ENCODE measurements at regions not wholly inside any gene's neighbourhood (a gene's known extent, or its start where the extent isn't known, plus 50 kb on each side); places are given as distances from the start of the nearest gene placed in this dataset.

- peaks cover 12% of the 10 kb centered on the region for H3K4me1 ChIP-seq (ENCODE audit: control insufficient read depth, insufficient read depth, low read length)
- no peaks in the 10 kb centered on the region for H3K36me3 ChIP-seq (ENCODE audit: control insufficient read depth in 2 of 2, insufficient read depth in 1 of 2, low read length in 2 of 2)
- H3K9me3 ChIP-seq (ENCODE audit: control insufficient read depth, insufficient read depth, low read depth, low read length): no peaks in the 10 kb centered on the region
- peak overlapping the region; percentile 84 for H3K27ac ChIP-seq (ENCODE audit: extremely low read depth, low read depth, low read length)
- ChIA-PET CTCF (interaction anchor here (0.6 to 2.3 kb wide), 6 partner anchors 10 to 687 kb away, joined by 3 to 7 read pairs (median 4); no protein-coding TSS in a partner anchor), POLR2A (interaction anchor here (0.5 to 2.3 kb wide), 5 partner anchors 11 to 469 kb away, joined by 3 to 12 read pairs (median 6); partner anchors contain the start of genes VDAC2 and ZNF503)
- H3K4me3 ChIP-seq (ENCODE audit: low read depth, low read length): peak overlapping the region; percentile 44
- TF ChIP-seq ZNF26 (tag by site-specific recombination; IDR thresholded peaks at IDR 0.05) (no peak), WT1 (tag by site-specific recombination; IDR thresholded peaks at IDR 0.05) (peak; percentile 92), KLF17 (tag by site-specific recombination; IDR thresholded peaks at IDR 0.05) (peak; percentile 96), ZNF544 (tag by site-specific recombination; IDR thresholded peaks at IDR 0.05) (no peak), MZF1 (tag by site-specific recombination; IDR thresholded peaks at IDR 0.05; ENCODE audit: borderline replicate concordance) (0 out of 2 replicates have a peak, but pooled peaks have one; percentile 37), ZBTB6 (tag by site-specific recombination; IDR thresholded peaks at IDR 0.05) (0 out of 2 replicates have a peak, but pooled peaks have one; percentile 27), ZBTB48 (tag by site-specific recombination; IDR thresholded peaks at IDR 0.05) (peak; percentile 19; the same call in 1 of the 2 replicates), GLIS1 (tag by site-specific recombination; IDR thresholded peaks at IDR 0.05) (peak; percentile 85), KLF9 (tag by site-specific recombination; IDR thresholded peaks at IDR 0.05; ENCODE audit: low read depth) (peak; percentile 54; the same call in 1 of the 2 replicates), ZEB2 (tag by site-specific recombination; IDR thresholded peaks at IDR 0.05) (peak; percentile 99), ZNF184 (tag by site-specific recombination; IDR thresholded peaks at IDR 0.05) (peak; percentile 68), ZNF114 (tag by site-specific recombination; IDR thresholded peaks at IDR 0.05) (no peak), KLF7 (tag by site-specific recombination; IDR thresholded peaks at IDR 0.05; ENCODE audit: borderline replicate concordance) (peak; percentile 55; the same call in 1 of the 2 replicates), GLI2 (tag by site-specific recombination; IDR thresholded peaks at IDR 0.05; ENCODE audit: borderline replicate concordance, low read depth) (peak; percentile 95), ZNF239 (tag by site-specific recombination; IDR thresholded peaks at IDR 0.05) (no peak), ZBTB17 (tag by site-specific recombination; IDR thresholded peaks at IDR 0.05) (peak; percentile 19; the same call in 1 of the 2 replicates), ZNF514 (tag by site-specific recombination; IDR thresholded peaks at IDR 0.05) (no peak), HOXD13 (CRISPR knock-in tag; IDR thresholded peaks at IDR 0.05; ENCODE audit: borderline replicate concordance) (no peak), PRDM1 (tag by site-specific recombination; IDR thresholded peaks at IDR 0.05) (peak; percentile 66; the same call in 1 of the 2 replicates), KLF1 (tag by site-specific recombination; IDR thresholded peaks at IDR 0.05) (peak; percentile 80), ZNF221 (tag by site-specific recombination; IDR thresholded peaks at IDR 0.05; ENCODE audit: borderline replicate concordance) (no peak), ZNF391 (tag by site-specific recombination; IDR thresholded peaks at IDR 0.05; ENCODE audit: borderline replicate concordance, low read depth) (peak; percentile 97; the same call in 1 of the 2 replicates), RBAK (tag by site-specific recombination; IDR thresholded peaks at IDR 0.05) (no peak), ZSCAN23 (tag by site-specific recombination; IDR thresholded peaks at IDR 0.05) (peak; percentile 96), ZBTB49 (tag by site-specific recombination; IDR thresholded peaks at IDR 0.05; ENCODE audit: low read depth) (no peak), ZNF600 (tag by site-specific recombination; IDR thresholded peaks at IDR 0.05) (peak; percentile 93), ZNF214 (tag by site-specific recombination; IDR thresholded peaks at IDR 0.05; ENCODE audit: borderline replicate concordance) (no peak), SP2 (tag by site-specific recombination; IDR thresholded peaks at IDR 0.05) (peak; percentile 87), ZNF768 (tag by site-specific recombination; IDR thresholded peaks at IDR 0.05) (no peak), ZNF580 (tag by site-specific recombination; IDR thresholded peaks at IDR 0.05) (peak; percentile 85), ZBTB7A (tag by site-specific recombination; IDR thresholded peaks at IDR 0.05; ENCODE audit: low read depth) (peak; percentile 93), TCF7L2 (IDR thresholded peaks at IDR 0.05; ENCODE audit: borderline replicate concordance, low read depth, low read length) (peak; percentile 100)
Observed at GRCh38 chr10:75294866-75295701, 59.3 kb upstream of the COMTD1 start.

Data from HEK293 (cell line).